GM21717 (cell line): ENCODE measurements at regions not wholly inside any gene's neighbourhood (a gene's known extent, or its start where the extent isn't known, plus 50 kb on each side); places are given as distances from the start of the nearest gene placed in this dataset.
"Not testable (repeated sequence)": the region's sequence is repeated elsewhere in the genome, so short reads cannot be mapped to it uniquely, and the experiment has no call there.

Experiments used
- ATAC-seq: cut with Tn5 transposase; IDR thresholded peaks from one replicate; pipeline ENCODE4 v1.9.1; 2021; ENCODE audit warnings: mild to moderate bottlenecking, moderate library complexity; ENCODE audit not compliant: unreplicated experiment

GRCh38 chr17:72464221-72464620 lies 343.4 kb downstream of the SOX9 start:
- not testable (repeated sequence) for ATAC-seq

GRCh38 chr17:72465191-72466024 lies 344.6 kb downstream of the SOX9 start:
- ATAC-seq = peak; percentile 45

DNA sequence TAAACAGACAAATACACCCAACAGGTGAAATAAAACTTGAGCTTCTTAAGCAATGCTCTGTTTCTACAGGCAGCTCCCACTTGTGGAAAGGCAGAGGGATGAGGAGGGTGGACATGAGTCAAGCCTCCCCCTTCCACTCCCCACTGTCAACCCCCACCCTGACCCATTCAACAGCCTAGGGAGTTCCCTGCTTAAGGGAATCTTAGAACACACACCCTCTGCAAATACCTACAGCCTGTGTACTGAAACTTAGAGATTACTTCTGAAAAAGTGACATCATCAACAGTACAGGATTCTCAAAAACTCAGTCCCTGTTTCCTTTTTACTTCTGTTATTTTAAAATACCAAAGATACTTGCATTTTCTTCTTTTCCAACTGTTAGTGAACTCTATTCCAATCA lies 345.4 kb downstream of the SOX9 start:
- peak; percentile 70 for ATAC-seq

DNA sequence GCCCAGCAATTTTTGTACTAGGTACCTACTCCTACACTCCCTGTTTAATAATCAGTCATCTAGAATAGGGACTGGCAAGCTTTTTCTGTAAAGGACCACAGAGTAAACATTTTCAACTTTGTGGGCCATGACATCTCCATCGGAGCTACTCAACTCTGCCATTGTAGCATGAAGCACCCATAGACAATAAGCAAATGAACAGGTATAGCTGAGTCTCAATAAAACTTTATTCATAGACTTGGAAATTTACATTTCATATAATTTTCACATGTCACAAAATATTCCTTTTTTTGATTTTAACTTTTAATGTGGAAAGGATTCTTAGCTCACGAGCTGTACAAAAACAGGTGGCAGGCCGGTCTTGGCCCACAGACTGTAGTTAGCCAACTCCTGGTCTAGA lies 345.8 kb downstream of the SOX9 start:
- ATAC-seq = no peak

- ATAC-seq = no peak
These were observed 347.2 kb downstream of the SOX9 start for GRCh38 chr17:72467841-72468653.

- ATAC-seq = no peak
These were observed 348.0 kb downstream of the SOX9 start for GRCh38 chr17:72468841-72469240.

DNA sequence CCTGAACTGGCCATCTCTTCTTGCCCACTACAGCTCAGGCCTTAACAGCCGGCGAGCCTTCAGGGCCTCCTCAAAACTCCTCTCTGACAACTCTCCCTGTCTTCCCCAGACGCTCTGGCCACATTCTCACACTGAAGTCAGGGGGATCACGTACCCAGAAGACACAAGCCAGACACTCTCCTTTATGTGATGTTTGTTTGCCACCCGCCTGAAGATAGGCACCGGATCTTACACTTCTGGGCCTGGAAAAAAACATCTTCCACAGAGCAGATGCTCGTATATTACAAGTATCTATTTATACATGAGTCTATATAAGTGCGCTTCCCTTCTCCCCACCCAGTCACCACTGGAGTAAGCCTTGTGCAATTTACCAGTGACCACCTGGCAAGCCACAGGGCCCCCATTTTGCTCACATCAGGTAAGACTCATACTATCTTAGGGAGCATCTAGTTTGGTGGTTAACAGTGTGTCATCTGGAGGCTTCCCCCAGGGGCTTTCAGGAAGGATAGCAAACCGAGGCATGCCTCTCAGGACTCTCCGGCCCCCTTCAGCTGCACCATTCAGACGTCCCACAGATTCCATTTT lies 349.4 kb downstream of the SOX9 start:
- no peak for ATAC-seq

DNA sequence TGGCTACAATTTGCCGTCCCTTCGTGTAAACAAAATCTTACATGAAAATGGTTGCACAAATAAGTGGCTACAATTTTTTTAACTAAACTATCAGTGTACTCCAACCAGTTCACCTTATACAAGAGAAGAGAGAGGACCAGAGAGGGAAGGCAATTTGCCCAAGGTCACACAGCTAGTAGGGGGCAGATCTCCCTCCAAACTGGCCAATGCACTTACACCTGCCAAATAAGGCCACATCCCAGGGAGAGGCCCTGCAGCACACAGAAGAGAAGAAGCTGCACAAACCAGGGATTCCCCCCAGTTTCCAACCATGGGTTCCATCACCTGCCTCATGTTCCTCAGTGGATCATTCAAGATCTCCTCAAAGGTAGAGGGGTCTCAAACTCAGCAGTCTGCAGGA lies 349.9 kb downstream of the SOX9 start:
- ATAC-seq = no peak

- ATAC-seq = no peak
These were observed 350.5 kb downstream of the SOX9 start for GRCh38 chr17:72471296-72471695.

DNA sequence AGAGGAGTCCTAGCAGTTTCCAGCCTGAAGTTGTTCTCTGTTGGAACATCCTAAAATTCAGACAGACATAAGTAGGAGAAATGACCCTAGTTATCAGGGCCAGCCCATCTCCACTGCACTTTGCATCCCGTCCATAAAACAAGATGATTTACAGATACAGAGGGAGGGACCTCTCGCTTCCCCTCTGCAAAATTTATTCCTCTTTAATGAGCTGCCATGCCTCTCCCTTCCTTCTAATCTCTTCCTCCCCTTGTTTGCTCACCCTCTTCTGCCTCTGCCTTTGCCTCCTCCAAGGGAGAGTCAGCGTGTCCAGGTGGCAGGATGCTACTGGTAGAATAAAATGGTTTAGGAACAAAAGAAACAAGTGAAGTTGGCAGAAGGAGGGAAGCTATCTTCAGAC lies 351.3 kb downstream of the SOX9 start:
- no peak for ATAC-seq

DNA sequence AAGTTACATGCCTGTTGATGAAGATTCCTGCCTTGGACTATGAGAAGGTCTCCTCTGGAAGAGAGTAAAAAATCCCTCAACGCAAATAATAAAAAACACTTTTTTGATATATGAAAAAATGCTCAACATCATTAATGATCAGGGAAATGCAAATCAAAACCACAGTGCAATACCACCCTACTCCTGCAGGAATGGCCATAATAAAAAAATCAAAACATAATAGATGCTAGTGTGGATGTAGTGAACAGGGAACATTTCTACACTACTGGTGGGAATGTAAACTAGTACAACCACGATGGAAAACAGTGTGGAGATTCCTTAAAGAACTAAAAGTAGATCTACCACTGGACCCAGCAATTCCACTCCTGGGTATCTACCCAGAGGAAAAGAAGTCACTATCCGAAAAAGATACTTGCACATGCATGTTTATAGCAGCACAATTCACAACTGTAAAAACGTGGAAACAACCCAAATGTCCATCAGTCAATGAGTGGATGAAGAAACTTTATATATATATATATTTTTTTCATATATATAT lies 352.1 kb downstream of the SOX9 start:
- ATAC-seq = not testable (repeated sequence)

DNA sequence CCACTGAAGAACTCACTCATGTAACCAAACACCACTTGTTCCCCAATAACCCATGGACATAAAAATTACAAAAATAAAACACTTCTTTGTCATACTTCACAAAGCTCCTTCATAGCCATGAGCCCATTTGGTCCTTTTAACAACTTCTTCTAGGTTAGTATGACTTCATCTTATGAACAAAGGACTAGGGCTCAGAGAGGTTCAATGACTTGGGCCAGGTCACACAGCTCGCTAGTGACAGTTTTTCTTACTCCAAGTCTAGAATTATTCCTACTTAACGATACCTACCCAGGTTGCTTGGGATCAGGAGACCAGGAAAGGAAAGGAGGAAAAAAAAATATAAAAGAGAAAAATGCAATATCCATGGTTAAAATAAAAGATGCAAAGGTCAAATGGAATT lies 353.4 kb downstream of the SOX9 start:
- no peak for ATAC-seq

DNA sequence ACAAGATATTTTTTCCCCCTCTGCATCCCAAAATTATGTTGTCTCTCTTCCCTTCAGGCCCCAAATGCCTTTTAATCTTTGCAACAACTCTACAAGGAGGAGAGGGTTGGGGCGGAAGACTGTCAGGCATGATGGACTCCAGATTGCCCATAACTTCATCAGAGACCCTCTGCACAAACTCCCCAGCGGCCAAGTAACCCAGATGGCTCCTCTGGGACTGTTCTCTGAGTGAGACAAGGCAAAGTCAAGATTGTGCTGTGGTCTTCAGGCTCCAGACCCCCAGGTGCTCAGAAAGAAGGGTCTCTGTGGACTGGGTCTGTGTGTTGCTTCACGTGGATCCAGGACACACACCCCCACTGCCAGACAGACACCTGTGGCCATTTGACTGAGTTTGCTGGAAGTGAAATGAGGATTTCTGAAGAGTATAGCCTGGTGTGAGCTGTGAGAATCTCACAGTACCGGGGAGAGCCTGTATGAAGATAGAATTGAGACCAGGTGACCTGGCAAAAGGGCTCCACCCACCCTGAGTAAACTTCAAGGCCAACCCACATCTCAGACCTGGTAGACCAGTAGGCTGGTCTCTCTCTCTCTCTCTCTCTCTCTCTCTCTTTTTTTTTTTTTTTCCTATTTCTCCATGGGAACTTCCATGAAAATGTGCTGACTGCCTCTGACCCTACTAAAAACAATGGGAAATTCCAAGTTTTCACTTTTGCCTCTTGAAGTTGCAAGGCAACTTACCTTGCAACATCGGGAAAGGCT lies 354.1 kb downstream of the SOX9 start:
- no peak for ATAC-seq

DNA sequence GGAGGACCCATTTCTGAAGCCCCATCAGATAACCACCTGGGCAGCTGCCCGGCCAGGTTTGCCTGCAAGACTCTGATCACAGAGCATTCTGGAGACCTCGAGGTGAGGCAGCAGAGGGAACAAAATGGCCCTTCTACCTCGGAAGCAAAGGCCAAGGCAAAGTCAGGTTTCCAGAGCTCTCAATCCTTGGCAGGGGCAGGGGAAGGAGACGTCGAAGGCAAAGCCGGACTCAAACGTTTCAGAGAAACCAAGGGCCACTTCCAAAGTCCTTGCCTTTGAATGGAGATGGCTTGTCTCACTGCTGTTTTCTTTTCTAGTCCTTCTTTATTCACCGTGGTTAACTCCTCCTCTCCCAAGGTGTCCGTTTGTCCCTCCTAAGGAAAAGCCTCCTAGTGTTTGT lies 355.3 kb downstream of the SOX9 start:
- no peak for ATAC-seq

DNA sequence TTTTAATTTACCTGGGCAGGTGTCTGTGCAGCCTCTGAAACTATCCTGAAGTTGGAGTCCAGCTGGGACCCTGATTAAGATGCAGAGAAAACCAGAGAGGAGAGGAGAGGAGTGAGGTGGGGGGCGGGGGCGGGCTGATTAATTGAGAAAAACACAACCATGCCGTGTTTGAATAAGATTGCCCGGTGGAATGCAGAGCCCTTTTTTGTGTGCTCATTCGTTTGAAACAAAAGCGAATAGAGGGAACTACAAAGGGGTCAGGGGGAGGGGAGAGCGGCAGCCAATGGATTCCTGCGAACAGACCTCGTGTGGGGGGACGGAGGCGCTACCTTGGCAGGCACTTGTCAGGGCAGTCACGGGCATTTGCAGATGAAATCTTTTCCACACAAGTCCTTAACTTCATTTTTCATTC lies 355.8 kb downstream of the SOX9 start:
- no peak for ATAC-seq

DNA sequence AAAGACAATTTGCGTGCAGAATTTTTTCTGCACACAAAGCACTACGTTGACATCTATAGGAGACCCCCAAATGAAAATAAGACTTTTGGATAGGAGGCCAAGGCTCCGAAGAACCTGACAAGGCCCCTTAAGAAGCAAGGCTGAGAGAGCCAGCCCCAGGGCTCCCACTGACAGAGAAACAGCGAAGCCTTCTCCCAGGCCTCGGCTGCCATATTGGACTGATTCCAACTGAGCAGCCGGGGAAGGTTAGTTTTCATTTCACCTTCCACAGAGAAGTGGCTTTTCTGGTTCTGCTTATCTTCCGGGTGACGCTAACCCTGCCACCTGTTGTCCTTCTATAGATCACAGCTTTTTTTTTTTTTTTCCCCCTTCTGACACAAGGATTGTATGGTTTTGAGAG lies 356.7 kb downstream of the SOX9 start:
- no peak for ATAC-seq

GRCh38 chr17:72479113-72479512 lies 358.3 kb downstream of the SOX9 start:
- ATAC-seq = no peak

GRCh38 chr17:72481572-72481971 lies 360.8 kb downstream of the SOX9 start:
- ATAC-seq = no peak

- no peak for ATAC-seq
These were observed 364.8 kb downstream of the SOX9 start for GRCh38 chr17:72485596-72485995.

DNA sequence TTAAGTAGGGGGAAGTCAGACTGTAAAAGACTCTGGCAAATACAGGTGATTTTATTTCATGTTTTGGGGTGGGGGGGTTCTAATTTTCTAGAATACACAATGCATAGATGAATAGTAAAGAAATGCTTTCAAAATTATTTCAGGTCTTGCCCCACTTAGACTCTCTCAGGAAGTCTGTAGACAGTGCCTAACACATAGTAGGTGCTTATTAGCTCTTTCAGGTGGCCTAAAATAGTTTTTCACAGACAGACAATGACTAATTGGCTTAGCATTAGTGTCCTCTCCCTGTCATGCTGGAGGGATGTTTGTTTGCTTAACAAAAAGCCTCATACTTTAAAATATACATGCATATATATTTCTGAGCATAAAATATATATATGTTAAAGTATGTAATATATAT lies 366.0 kb downstream of the SOX9 start:
- ATAC-seq = no peak
